ENCODE measurements at regions not wholly inside any gene's neighbourhood (a gene's known extent, or its start where the extent isn't known, plus 50 kb on each side); places are given as distances from the start of the nearest gene placed in this dataset.

DNA sequence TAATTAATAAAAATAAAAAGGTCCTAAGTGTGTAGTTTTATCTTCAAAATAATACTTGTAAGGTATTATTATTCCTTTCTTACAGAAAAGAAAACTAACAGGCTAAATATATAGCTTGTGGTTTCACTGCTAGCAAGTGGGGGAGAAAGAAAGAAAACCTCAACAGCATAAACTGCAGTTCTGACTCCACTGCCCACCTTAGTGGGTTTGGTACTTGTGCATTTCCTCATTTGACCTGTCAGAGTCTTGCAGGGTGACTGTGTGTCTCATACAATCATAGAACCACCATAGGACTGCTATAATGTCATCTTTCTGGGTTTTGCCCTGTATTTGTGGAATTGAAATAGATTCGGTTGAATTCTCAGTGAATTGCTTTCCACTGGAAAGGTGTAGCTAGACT lies 94.7 kb upstream of the PUDP start:
- TF ChIP-seq, protein P1, sequence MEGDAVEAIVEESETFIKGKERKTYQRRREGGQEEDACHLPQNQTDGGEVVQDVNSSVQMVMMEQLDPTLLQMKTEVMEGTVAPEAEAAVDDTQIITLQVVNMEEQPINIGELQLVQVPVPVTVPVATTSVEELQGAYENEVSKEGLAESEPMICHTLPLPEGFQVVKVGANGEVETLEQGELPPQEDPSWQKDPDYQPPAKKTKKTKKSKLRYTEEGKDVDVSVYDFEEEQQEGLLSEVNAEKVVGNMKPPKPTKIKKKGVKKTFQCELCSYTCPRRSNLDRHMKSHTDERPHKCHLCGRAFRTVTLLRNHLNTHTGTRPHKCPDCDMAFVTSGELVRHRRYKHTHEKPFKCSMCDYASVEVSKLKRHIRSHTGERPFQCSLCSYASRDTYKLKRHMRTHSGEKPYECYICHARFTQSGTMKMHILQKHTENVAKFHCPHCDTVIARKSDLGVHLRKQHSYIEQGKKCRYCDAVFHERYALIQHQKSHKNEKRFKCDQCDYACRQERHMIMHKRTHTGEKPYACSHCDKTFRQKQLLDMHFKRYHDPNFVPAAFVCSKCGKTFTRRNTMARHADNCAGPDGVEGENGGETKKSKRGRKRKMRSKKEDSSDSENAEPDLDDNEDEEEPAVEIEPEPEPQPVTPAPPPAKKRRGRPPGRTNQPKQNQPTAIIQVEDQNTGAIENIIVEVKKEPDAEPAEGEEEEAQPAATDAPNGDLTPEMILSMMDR (IDR thresholded peaks at IDR 0.05) = no peak
- no peak for TF ChIP-seq POLR2A (IDR thresholded peaks at IDR 0.05)
